SK-N-SH treated with all-trans-retinoic acid at 6 μM for 48 hours (cell line): ENCODE measurements at regions not wholly inside any gene's neighbourhood (a gene's known extent, or its start where the extent isn't known, plus 50 kb on each side); places are given as distances from the start of the nearest gene placed in this dataset.

ENCODE experiments used
- ESRRG ChIP-seq: fragments of 250-450 bp; sonication (Bioruptor Pico); IDR thresholded peaks from 2 replicates; pipeline ENCODE4 v1.6.1; 2021; ENCODE audit warnings: mild to moderate bottlenecking
- ZFP3 ChIP-seq: fragments of 250-450 bp; sonication (Bioruptor Pico); IDR thresholded peaks from 2 replicates; pipeline ENCODE4 v1.5.0; 2020; ENCODE audit warnings: mild to moderate bottlenecking, moderate library complexity
- ZNF70 ChIP-seq: fragments of 450-650 bp; formaldehyde crosslinking; IDR thresholded peaks from 2 replicates; pipeline ENCODE4 v1.5.0; 2020; ENCODE audit warnings: mild to moderate bottlenecking, moderate library complexity
- ZNF8 ChIP-seq: fragments of 450-650 bp; formaldehyde crosslinking; IDR thresholded peaks from 2 replicates; pipeline ENCODE4 v1.5.0; 2020; ENCODE audit warnings: mild to moderate bottlenecking, moderate library complexity
- TF ChIP-seq, protein P1 (sequence below): fragments of 250-450 bp; sonication (Bioruptor Pico); IDR thresholded peaks from 2 replicates; pipeline ENCODE4 v1.5.1; 2020; ENCODE audit warnings: low read depth, mild to moderate bottlenecking, moderate library complexity

DNA sequence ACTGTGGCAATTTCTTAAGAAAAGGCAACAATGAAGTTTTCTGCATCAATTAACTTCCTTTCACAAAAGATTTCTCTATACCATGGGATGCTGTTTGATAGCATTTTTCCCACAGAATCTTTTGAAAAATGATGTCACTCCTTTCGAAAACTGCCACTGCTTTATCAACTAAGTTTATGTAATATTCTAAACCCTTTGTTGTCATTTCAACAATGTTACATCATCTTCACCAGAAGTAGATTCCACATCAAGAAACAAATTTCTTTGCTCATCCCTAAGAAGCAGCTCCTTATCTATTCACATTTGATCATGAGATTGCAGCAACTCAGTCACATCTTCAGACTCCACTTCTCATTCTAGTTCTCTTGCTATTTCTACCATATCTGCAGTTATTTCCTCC, 116.1 kb upstream of the KCND3 start:
- TF ChIP-seq ZNF8 (no peak), ZNF70 (CRISPR knock-in tag) (no peak), ESRRG (CRISPR knock-in tag) (no peak), ZFP3 (CRISPR knock-in tag) (no peak)
- TF ChIP-seq, protein P1, sequence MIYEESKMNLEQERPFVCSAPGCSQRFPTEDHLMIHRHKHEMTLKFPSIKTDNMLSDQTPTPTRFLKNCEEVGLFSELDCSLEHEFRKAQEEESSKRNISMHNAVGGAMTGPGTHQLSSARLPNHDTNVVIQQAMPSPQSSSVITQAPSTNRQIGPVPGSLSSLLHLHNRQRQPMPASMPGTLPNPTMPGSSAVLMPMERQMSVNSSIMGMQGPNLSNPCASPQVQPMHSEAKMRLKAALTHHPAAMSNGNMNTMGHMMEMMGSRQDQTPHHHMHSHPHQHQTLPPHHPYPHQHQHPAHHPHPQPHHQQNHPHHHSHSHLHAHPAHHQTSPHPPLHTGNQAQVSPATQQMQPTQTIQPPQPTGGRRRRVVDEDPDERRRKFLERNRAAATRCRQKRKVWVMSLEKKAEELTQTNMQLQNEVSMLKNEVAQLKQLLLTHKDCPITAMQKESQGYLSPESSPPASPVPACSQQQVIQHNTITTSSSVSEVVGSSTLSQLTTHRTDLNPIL (CRISPR knock-in tag), result no peak
